GM12891 (cell line): ENCODE measurements at regions not wholly inside any gene's neighbourhood (a gene's known extent, or its start where the extent isn't known, plus 50 kb on each side); places are given as distances from the start of the nearest gene placed in this dataset.

Experiments used
- PAX5 ChIP-seq: IDR thresholded peaks from 2 replicates; pipeline ENCODE4 v1.6.1; 2011; ENCODE audit warnings: low read length, moderate library complexity, mild to moderate bottlenecking; ENCODE audit not compliant: insufficient read depth, severe bottlenecking
- POLR2A ChIP-seq: IDR thresholded peaks from 2 replicates; pipeline ENCODE4 v1.6.1; 2011; ENCODE audit warnings: low read depth, low read length, control low read depth
- POLR2AphosphoS5 ChIP-seq: IDR thresholded peaks from 2 replicates; pipeline ENCODE4 v1.6.1; 2011; ENCODE audit warnings: low read depth, low read length, control low read depth
- POU2F2 ChIP-seq: IDR thresholded peaks from 2 replicates; pipeline ENCODE4 v1.6.1; 2011; ENCODE audit warnings: low read depth, mild to moderate bottlenecking, control low read depth, low read length, moderate library complexity
- SPI1 ChIP-seq: IDR thresholded peaks from 2 replicates; pipeline ENCODE4 v1.6.1; 2011; ENCODE audit warnings: low read depth, low read length, control low read depth
- TAF1 ChIP-seq: IDR thresholded peaks from 2 replicates; pipeline ENCODE4 v1.6.1; 2011; ENCODE audit warnings: low read depth, low read length, control low read depth

- TF ChIP-seq POLR2AphosphoS5, result no peak
- no peak for TF ChIP-seq POLR2A
- TF ChIP-seq PAX5, result no peak
- no peak for TF ChIP-seq TAF1
- no peak for TF ChIP-seq SPI1
- no peak for TF ChIP-seq POU2F2
Measured at GRCh38 chr11:69588270-69588669, 52.7 kb upstream of the CCND1 start.
